HuH-7.5 (cell line): ENCODE measurements at regions not wholly inside any gene's neighbourhood (a gene's known extent, or its start where the extent isn't known, plus 50 kb on each side); places are given as distances from the start of the nearest gene placed in this dataset.

ENCODE experiments used
- DNase-seq: peaks from one replicate; pipeline ENCODE4 v3.0.0; 2011; ENCODE audit warnings: low spot score

GRCh38 chr6:54717849-54718455 is 128.6 kb upstream of the FAM83B start:
- no peak for DNase-seq

- DNase-seq = no peak
Observed at GRCh38 chr6:54718541-54719023, 128.0 kb upstream of the FAM83B start.

- DNase-seq = no peak
Observed at GRCh38 chr6:54719131-54719530, 127.4 kb upstream of the FAM83B start.

GRCh38 chr6:54719633-54720032 is 126.9 kb upstream of the FAM83B start:
- no peak for DNase-seq

GRCh38 chr6:54722328-54722727 is 124.2 kb upstream of the FAM83B start:
- DNase-seq = no peak

GRCh38 chr6:54729716-54730115 is 116.9 kb upstream of the FAM83B start:
- no peak for DNase-seq

- no peak for DNase-seq
Observed at GRCh38 chr6:54730767-54731630, 115.6 kb upstream of the FAM83B start.

- DNase-seq = peak; percentile 4
Observed at GRCh38 chr6:54737247-54737646, 109.3 kb upstream of the FAM83B start.

GRCh38 chr6:54747955-54748354 is 98.6 kb upstream of the FAM83B start:
- no peak for DNase-seq

- DNase-seq = no peak
Observed at GRCh38 chr6:54754406-54754805, 92.2 kb upstream of the FAM83B start.

- no peak for DNase-seq
Observed at GRCh38 chr6:54758340-54758739, 88.2 kb upstream of the FAM83B start.

- DNase-seq = no peak
Observed at GRCh38 chr6:54768494-54768893, 78.1 kb upstream of the FAM83B start.

- no peak for DNase-seq
Observed at GRCh38 chr6:54770328-54770727, 76.2 kb upstream of the FAM83B start.

- no peak for DNase-seq
Observed at GRCh38 chr6:54771968-54772367, 74.6 kb upstream of the FAM83B start.

GRCh38 chr6:54772610-54773009 is 74.0 kb upstream of the FAM83B start:
- DNase-seq = no peak

GRCh38 chr6:54775576-54775975 is 71.0 kb upstream of the FAM83B start:
- DNase-seq = no peak

- DNase-seq = no peak
Observed at GRCh38 chr6:54776891-54777290, 69.7 kb upstream of the FAM83B start.

GRCh38 chr6:54778731-54779130 is 67.8 kb upstream of the FAM83B start:
- no peak for DNase-seq

- no peak for DNase-seq
Observed at GRCh38 chr6:54784011-54784410, 62.6 kb upstream of the FAM83B start.

- no peak for DNase-seq
Observed at GRCh38 chr6:54786154-54786553, 60.4 kb upstream of the FAM83B start.

- no peak for DNase-seq
Observed at GRCh38 chr6:54787825-54788224, 58.7 kb upstream of the FAM83B start.
